HG03460 (cell line): ENCODE measurements at regions not wholly inside any gene's neighbourhood (a gene's known extent, or its start where the extent isn't known, plus 50 kb on each side); places are given as distances from the start of the nearest gene placed in this dataset.

Experiments
- ATAC-seq: cut with Tn5 transposase; IDR thresholded peaks from one replicate; pipeline ENCODE4 v1.9.1; 2021; ENCODE audit not compliant: unreplicated experiment

DNA sequence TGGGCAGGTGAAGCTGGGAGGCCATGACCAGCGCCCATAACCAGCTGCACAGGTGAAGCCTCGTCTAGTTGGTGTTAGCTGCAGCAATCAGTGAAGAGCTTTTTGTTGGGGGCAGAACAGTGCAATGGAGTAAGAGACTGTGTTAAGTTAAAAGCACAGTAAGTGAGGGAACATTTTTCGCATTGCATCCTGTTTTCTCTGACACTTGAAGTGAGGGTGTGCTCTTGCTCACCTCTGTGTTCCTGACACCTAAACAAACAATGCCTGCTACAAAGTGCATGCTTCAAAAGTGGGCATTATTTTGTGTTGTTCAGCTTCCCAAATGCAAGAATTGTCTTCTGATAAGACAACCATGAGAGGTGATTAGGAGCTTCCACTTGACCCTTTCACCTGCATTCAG, 324.0 kb upstream of the ACVR2A start:
- no peak for ATAC-seq

GRCh38 chr2:147519178-147519577, 325.7 kb upstream of the ACVR2A start:
- ATAC-seq = no peak

DNA sequence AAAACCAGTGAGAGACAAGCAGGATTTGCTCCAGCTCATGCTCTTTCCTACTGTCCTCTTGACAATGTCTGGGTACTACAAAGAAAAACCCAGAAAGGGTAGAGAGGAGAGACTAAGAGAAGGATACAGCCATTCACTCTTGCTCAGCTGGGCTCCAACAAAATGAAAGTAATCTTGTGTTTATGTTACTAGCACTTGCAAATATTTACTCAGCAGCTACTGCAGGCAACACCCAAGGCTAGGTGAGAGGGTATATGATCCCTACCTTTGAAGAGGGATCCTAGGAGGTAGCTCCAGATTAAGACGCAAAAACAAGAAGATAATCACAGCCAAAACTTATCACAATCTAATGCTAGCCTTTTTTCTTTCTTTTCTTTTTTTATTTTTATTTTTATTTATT, 329.6 kb upstream of the ACVR2A start:
- ATAC-seq = no peak

DNA sequence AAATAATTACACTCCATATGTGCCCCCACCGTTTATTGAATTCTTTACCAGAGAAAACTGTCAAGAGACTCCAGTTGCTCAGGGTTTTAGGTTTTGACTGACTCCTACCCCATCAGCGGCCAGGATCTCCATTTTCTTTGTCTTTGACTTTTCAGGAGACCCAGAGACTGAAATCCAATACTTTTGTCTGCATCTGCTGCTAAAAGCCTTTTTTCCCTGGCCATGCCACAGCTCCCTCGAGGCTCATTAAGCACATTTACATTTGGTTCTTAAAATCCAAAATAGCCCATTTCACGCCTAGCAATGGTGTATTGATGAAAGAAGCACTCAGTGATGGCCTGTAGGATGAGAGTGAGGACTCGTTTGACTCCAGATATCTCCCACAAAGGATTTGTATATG, 332.6 kb upstream of the ACVR2A start:
- ATAC-seq = no peak

- ATAC-seq = no peak
These were observed 333.3 kb upstream of the ACVR2A start for GRCh38 chr2:147511491-147511948.

DNA sequence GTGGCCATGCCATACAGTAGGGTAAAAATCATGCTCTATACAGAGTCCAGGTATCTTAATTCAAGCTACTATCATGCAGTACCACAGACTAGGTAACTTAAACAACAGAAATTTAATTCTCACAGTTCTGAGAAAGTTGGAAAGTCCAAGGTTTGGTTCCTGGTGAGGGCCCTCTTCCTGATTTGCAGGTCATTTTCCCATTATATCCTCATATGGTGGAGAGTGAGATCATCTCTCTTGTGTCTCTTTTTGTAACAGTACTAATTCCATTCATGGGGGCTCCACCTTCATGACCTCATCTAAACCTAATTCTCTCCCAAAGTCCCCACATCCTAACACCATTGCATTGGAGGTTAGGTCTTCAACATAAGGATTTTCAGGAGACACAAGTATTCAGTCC, 335.0 kb upstream of the ACVR2A start:
- ATAC-seq = no peak

DNA sequence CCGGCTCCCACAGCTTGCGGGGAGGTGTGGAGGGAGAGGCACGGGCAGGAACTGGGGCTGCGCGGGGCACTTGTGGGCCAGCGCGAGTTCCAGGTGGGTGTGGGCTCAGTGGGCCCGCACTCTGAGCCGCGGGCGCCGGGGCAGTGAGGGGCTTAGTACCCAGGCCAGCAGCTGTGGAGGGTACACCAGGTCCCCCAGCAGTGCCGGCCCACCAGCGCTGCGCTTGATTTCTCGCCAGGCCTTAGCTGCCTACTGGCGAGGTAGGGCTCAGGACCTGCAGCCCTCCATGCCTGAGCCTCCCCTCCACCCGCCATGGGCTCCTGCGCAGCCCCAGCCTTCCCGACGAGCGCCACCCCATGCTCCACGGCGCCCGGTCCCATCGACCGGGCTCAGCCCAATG, 337.9 kb upstream of the ACVR2A start:
- no peak for ATAC-seq

DNA sequence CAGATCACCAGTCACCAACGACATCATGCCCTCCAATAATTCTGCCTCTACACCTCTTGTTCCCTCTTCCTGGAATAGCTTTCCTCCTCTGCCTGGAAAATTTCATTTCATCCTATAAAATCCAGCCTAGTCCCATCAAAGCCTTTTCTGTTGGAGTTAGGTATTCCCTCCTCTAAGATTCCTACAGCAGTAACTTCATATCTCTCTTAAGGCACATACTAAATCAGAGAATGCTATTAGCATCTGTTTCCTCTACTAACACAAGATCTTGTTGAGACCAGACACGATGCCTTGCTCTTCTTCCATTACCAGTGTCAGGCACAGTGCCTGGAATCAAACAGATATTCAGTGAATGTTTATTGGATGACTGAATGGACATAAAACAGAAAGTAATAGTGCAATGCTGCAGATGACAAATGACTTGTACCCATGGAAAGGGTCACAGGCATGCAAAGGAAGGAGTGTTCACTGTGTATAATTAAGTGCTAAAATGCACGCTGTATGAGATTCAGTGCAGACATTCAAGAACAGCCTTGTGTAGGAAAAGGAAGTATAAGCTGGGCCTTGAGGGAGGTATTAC, 342.0 kb upstream of the ACVR2A start:
- ATAC-seq = no peak

GRCh38 chr2:147501968-147502367, 342.9 kb upstream of the ACVR2A start:
- no peak for ATAC-seq

DNA sequence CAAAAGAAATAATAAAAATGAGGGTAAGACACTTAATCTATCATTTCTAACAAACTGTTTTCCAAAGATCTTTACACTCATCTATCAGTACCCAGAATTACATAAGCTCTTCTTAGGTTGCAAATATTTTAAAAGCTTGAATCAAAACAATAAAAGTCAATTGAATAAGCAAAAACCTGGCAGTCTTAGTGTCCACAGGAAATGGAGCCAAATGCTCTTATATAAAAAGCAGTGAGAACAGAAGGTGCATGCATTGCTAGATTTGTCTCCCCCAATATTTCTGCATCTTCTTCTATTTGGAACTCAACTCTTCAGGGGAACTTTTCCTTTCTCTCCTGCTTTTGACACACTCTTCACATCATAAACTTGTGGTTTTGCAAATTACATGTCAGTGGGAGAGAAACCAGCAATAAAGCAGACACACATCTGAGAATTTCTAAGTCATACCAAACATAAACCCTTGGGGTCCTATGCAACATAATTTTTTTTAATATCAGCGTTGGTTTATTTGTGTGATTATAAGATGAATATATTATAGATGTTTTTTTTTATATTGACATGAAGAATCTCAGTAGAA, 343.9 kb upstream of the ACVR2A start:
- ATAC-seq = no peak

DNA sequence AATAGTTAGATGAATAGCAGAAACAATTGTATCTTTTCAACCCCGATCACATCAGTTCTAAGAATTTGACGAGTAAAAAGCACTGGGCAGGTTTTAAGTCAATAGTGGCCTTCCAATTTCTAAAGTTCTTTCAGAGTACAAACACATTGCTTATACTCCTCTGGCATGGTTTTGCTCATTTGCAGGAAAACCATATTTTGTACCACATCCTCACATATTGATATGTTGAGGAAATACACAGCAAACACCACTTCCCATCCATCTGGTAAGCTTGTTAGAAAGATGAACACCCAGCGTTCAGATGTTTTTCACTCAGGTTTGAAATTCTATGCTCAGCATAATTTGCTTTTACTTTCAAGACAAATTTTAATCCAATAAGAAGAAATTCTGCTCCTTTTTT, 344.6 kb upstream of the ACVR2A start:
- ATAC-seq = peak; percentile 32

- ATAC-seq = peak; percentile 59
These were observed 345.0 kb upstream of the ACVR2A start for GRCh38 chr2:147499785-147500184.

DNA sequence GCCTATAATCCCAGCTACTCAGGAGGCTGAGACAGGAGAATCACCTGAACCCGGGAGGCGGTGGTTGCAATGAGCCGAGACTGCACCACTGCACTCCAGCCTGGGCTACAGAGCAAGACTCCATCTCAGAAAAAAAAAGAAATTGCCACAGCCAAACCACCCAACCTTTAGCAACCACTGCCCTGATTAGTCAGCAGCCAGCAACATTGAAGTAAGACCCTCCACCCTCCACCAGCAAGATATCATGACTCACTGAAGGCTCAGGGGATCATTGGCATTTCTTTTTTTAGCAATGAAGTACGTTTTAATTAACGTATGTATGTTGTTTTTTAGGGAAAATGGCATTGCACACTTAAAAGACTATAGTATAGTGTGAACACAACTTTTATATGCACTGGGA, 349.1 kb upstream of the ACVR2A start:
- no peak for ATAC-seq

- ATAC-seq = no peak
These were observed 352.4 kb upstream of the ACVR2A start for GRCh38 chr2:147492471-147492870.

- ATAC-seq = no peak
These were observed 353.3 kb upstream of the ACVR2A start for GRCh38 chr2:147491506-147491905.

DNA sequence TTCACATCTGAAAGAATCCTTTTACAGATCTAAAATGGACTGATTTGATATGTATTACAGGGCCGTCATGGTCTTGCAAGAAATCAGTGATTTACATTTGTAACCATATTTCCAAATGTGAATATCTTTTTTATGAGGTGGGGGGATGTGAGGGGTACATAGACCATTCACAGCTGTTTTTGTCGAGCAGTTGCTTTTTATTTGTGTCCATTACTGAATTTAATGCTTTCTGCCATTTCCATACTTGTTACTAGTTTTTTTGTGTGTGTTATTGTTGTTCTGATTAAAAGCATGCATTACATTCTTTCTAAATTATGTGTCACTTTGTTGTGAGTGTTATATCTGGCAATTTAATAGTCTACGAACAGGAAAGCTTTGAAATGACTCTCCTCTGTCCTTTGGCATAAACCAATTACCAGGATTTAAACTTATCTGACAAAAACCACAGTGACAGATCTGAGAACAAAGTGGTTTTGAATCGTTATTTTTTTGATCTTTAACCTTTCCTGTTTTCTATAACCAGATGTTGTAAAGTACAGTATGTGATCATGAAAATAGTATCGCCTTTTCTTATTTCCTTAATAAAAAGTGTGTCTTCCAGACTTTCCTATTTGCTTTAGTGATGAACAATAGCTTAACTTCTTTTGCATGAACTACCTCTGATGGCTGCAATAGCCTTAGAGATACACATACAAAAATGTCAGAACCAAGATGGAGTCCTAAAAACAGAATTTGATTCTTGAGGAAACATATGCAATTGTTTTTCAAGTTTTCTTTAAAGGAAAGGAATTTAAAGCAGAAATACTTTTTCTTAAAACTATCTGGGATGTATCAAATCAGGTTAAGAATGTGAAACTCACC, 354.2 kb upstream of the ACVR2A start:
- ATAC-seq = no peak

GRCh38 chr2:147488472-147488871, 356.4 kb upstream of the ACVR2A start:
- no peak for ATAC-seq

GRCh38 chr2:147487978-147488289, 356.9 kb upstream of the ACVR2A start:
- no peak for ATAC-seq

DNA sequence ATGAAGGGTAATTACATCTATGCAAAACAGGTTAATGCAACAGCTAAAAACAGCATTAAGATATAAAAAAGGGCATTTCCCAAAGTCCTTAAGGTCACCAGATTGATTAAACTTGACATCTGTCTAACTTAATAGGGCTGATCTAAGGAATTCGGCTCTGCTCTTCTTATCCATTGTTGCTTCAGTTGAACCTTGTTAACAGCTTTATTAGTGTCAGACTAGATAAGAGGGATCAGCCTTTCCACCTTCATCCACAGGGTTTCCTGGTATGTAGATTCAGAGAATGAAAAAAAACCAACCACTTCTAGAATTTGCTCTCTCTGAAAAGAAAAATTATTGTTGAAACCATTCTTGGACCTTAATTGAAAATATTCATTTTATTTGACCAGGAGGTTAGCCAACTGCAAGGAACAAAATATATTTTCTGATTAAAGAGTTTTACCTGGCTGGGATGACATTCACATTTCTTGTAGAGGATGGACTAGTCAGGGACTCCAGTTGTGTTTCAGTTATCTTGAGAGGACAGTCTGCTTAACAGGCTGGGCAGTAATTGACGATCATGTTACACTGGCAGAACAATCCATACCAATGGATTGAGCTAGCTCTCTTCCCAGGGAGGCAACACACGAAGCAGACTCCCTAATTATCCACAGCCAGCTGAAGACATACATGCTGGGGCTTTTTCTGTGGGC, 357.4 kb upstream of the ACVR2A start:
- ATAC-seq = no peak

- ATAC-seq = no peak
These were observed 359.5 kb upstream of the ACVR2A start for GRCh38 chr2:147485210-147485851.

GRCh38 chr2:147483911-147484310, 360.9 kb upstream of the ACVR2A start:
- no peak for ATAC-seq
